ENCODE measurements at regions not wholly inside any gene's neighbourhood (a gene's known extent, or its start where the extent isn't known, plus 50 kb on each side); places are given as distances from the start of the nearest gene placed in this dataset.

- in situ Hi-C loops (cut with HindIII; ENCODE audit: low sequenced_read_pairs), result no loop called here
- no peak overlapping the region for H3K4me3 ChIP-seq (ENCODE audit: low read depth, low read length)
- no peak for TF ChIP-seq CTCF (IDR thresholded peaks at IDR 0.05; ENCODE audit: low read depth, low read length)
- DNase-seq (ENCODE audit: low read depth, low spot score), result no peak
These were observed 255.9 kb downstream of the KCNC2 start for GRCh38 chr12:74953697-74954096.

- in situ Hi-C loops (cut with HindIII; ENCODE audit: low sequenced_read_pairs), result no loop called here
- TF ChIP-seq CTCF (IDR thresholded peaks at IDR 0.05; ENCODE audit: low read depth, low read length), result no peak
- H3K4me3 ChIP-seq (ENCODE audit: low read depth, low read length), result no peak overlapping the region
- DNase-seq (ENCODE audit: low read depth, low spot score), result no peak
These were observed 252.4 kb downstream of the KCNC2 start for GRCh38 chr12:74957231-74957630.

GRCh38 chr12:74957634-74958033, 252.0 kb downstream of the KCNC2 start:
- in situ Hi-C loops (cut with HindIII; ENCODE audit: low sequenced_read_pairs), result no loop called here
- no peak for DNase-seq (ENCODE audit: low read depth, low spot score)
- H3K4me3 ChIP-seq (ENCODE audit: low read depth, low read length), result no peak overlapping the region
- TF ChIP-seq CTCF (IDR thresholded peaks at IDR 0.05; ENCODE audit: low read depth, low read length), result no peak

GRCh38 chr12:74959657-74960056, 250.0 kb downstream of the KCNC2 start:
- in situ Hi-C loops (cut with HindIII; ENCODE audit: low sequenced_read_pairs), result no loop called here
- no peak for TF ChIP-seq CTCF (IDR thresholded peaks at IDR 0.05; ENCODE audit: low read depth, low read length)
- DNase-seq (ENCODE audit: low read depth, low spot score), result no peak
- no peak overlapping the region for H3K4me3 ChIP-seq (ENCODE audit: low read depth, low read length)

GRCh38 chr12:74963304-74963703, 246.3 kb downstream of the KCNC2 start:
- TF ChIP-seq CTCF (IDR thresholded peaks at IDR 0.05; ENCODE audit: low read depth, low read length), result no peak
- no peak for DNase-seq (ENCODE audit: low read depth, low spot score)
- in situ Hi-C loops (cut with HindIII; ENCODE audit: low sequenced_read_pairs), result no loop called here

GRCh38 chr12:74963867-74964331, 245.7 kb downstream of the KCNC2 start:
- no peak for TF ChIP-seq CTCF (IDR thresholded peaks at IDR 0.05; ENCODE audit: low read depth, low read length)
- no peak overlapping the region for H3K4me3 ChIP-seq (ENCODE audit: low read depth, low read length)
- in situ Hi-C loops (cut with HindIII; ENCODE audit: low sequenced_read_pairs), result no loop called here
- no peak for DNase-seq (ENCODE audit: low read depth, low spot score)

More at GRCh38 chr12:74963304-74963703, 246.3 kb downstream of the KCNC2 start:
- no peak overlapping the region for H3K4me3 ChIP-seq (ENCODE audit: low read depth, low read length)

- in situ Hi-C loops (cut with HindIII; ENCODE audit: low sequenced_read_pairs), result no loop called here
- TF ChIP-seq CTCF (IDR thresholded peaks at IDR 0.05; ENCODE audit: low read depth, low read length), result no peak
- H3K4me3 ChIP-seq (ENCODE audit: low read depth, low read length), result no peak overlapping the region
- no peak for DNase-seq (ENCODE audit: low read depth, low spot score)
These were observed 245.2 kb downstream of the KCNC2 start for GRCh38 chr12:74964390-74964789.
